IPS-NIHi11 (cell line): ENCODE measurements at regions not wholly inside any gene's neighbourhood (a gene's known extent, or its start where the extent isn't known, plus 50 kb on each side); places are given as distances from the start of the nearest gene placed in this dataset.
A peak's percentile ranks its signal among the peaks of the same experiment; 100 is the strongest.
"Not testable (repeated sequence)": the region's sequence is repeated elsewhere in the genome, so short reads cannot be mapped to it uniquely, and the experiment has no call there.

Experiments
- DNase-seq: peaks from one replicate; pipeline ENCODE4 v3.0.0; 2012; ENCODE audit warnings: mixed read lengths, low spot score

- no peak for DNase-seq
Observed at GRCh38 chr6:15927531-15928225, 201.2 kb upstream of the MYLIP start.

GRCh38 chr6:15926256-15926655, 202.6 kb upstream of the MYLIP start:
- DNase-seq = no peak

- no peak for DNase-seq
Observed at GRCh38 chr6:15924893-15925292, 204.0 kb upstream of the MYLIP start.

- DNase-seq = no peak
Observed at GRCh38 chr6:15922510-15923250, 206.2 kb upstream of the MYLIP start.

- DNase-seq = no peak
Observed at GRCh38 chr6:15921243-15921642, 207.6 kb upstream of the MYLIP start.

- DNase-seq = no peak
Observed at GRCh38 chr6:15916581-15916980, 212.3 kb upstream of the MYLIP start.

GRCh38 chr6:15915508-15916178, 213.2 kb upstream of the MYLIP start:
- DNase-seq = no peak

GRCh38 chr6:15914553-15914952, 214.3 kb upstream of the MYLIP start:
- DNase-seq = no peak

- no peak for DNase-seq
Observed at GRCh38 chr6:15913573-15913972, 215.3 kb upstream of the MYLIP start.

GRCh38 chr6:15912505-15913400, 216.1 kb upstream of the MYLIP start:
- peak; percentile 33 for DNase-seq

GRCh38 chr6:15911753-15912504, 217.0 kb upstream of the MYLIP start:
- no peak for DNase-seq

- DNase-seq = no peak
Observed at GRCh38 chr6:15909290-15910070, 219.4 kb upstream of the MYLIP start.

- DNase-seq = no peak
Observed at GRCh38 chr6:15908871-15909270, 220.0 kb upstream of the MYLIP start.

GRCh38 chr6:15907914-15908518, 220.9 kb upstream of the MYLIP start:
- DNase-seq = no peak

- DNase-seq = not testable (repeated sequence)
Observed at GRCh38 chr6:15907220-15907913, 221.5 kb upstream of the MYLIP start.

GRCh38 chr6:15906420-15907016, 222.4 kb upstream of the MYLIP start:
- no peak for DNase-seq

GRCh38 chr6:15905488-15906419, 223.1 kb upstream of the MYLIP start:
- no peak for DNase-seq
